ENCODE measurements at regions not wholly inside any gene's neighbourhood (a gene's known extent, or its start where the extent isn't known, plus 50 kb on each side); places are given as distances from the start of the nearest gene placed in this dataset.

GRCh38 chrX:143787341-143787740, 66.8 kb upstream of the SPANXN2 start:
- Histone ChIP-seq H2AFZ (ENCODE audit: low read length) (no peak overlapping the region), H3K14ac (ENCODE audit: insufficient read length) (no peak overlapping the region), H4K5ac (ENCODE audit: insufficient read length, low read depth, low read length) (no peak overlapping the region), H2BK12ac (ENCODE audit: low read depth, low read length) (no peak overlapping the region), H3K23me2 (ENCODE audit: low read depth, low read length) (no peaks in the 10 kb centered on the region), H3K4me2 (ENCODE audit: insufficient read depth in 1 of 2, low read depth in 2 of 2, low read length in 2 of 2) (no peak overlapping the region), H3K56ac (replicated peaks; ENCODE audit: insufficient read length, low read depth, low read length) (no peak overlapping the region), H3K27ac (ENCODE audit: low read depth, low read length) (no peak overlapping the region), H4K91ac (replicated peaks; ENCODE audit: insufficient read length, low read length) (no peak overlapping the region), H3K36me3 (ENCODE audit: control insufficient read depth in 2 of 4, insufficient read depth in 4 of 4, low read length in 3 of 4) (no peaks in the 10 kb centered on the region), H3K79me2 (ENCODE audit: control insufficient read depth in 1 of 2, insufficient read depth in 2 of 2, low read length in 2 of 2) (no peaks in the 10 kb centered on the region), H3K9ac (replicated peaks in 1 of 4; ENCODE audit: extremely low read depth in 1 of 4, low read depth in 3 of 4, low read length in 3 of 4) (no peak overlapping the region), H2BK120ac (replicated peaks; ENCODE audit: low read depth, low read length) (no peak overlapping the region), H4K20me1 (replicated peaks in 1 of 2; ENCODE audit: control insufficient read depth in 1 of 2, insufficient read depth in 2 of 2, low read length in 2 of 2) (no peaks in the 10 kb centered on the region), H3K79me1 (ENCODE audit: low read depth, low read length) (no peaks in the 10 kb centered on the region), H3K4ac (replicated peaks; ENCODE audit: insufficient read length, low read depth, low read length) (no peak overlapping the region), H3K23ac (ENCODE audit: insufficient read length) (no peak overlapping the region), H4K8ac (ENCODE audit: extremely low read depth, insufficient read depth, low read length) (no peak overlapping the region), H2BK15ac (ENCODE audit: low read length) (no peak overlapping the region), H3K4me3 (ENCODE audit: extremely low read depth in 1 of 4, insufficient read depth in 2 of 4, low read depth in 3 of 4, low read length in 4 of 4) (no peak overlapping the region), H3K18ac (ENCODE audit: extremely low read depth, low read length) (no peak overlapping the region), H3K4me1 (replicated peaks in 1 of 4; ENCODE audit: control insufficient read depth in 3 of 4, insufficient read depth in 4 of 4, low read length in 3 of 4) (no peaks in the 10 kb centered on the region), H2BK5ac (ENCODE audit: low read depth, low read length) (no peak overlapping the region), H3K27me3 (replicated peaks in 1 of 4; ENCODE audit: control insufficient read depth in 3 of 4, extremely low read depth in 1 of 4, insufficient read depth in 3 of 4, low read length in 3 of 4) (no peaks in the 10 kb centered on the region), H2BK20ac (ENCODE audit: low read length) (no peak overlapping the region), H2AK5ac (ENCODE audit: low read depth, low read length) (no peak overlapping the region), H3K9me3 (ENCODE audit: insufficient read depth in 2 of 2, low read depth in 1 of 2, low read length in 1 of 2) (no peaks in the 10 kb centered on the region)
- WGBS, 2 experiments (ENCODE audit: extremely low coverage in 1 of 2, insufficient coverage in 1 of 2, insufficient read length in 1 of 2, insufficient replicate concordance in 2 of 2, low coverage in 1 of 2, low lambda C conversion rate in 2 of 2, missing lambda C conversion rate in 1 of 2), result 68% methylated on average over 2 of the region's 2 CpGs; no CpG with 5 or more reads in 1 of the 2 experiments
- TF ChIP-seq SRF (IDR thresholded peaks at IDR 0.05; ENCODE audit: low read depth, low read length) (no peak), KDM4A (IDR thresholded peaks at IDR 0.05; ENCODE audit: low read depth, low read length, severe bottlenecking) (no peak), RXRA (IDR thresholded peaks at IDR 0.05; ENCODE audit: insufficient read depth, low read depth, low read length) (no peak), GABPA (IDR thresholded peaks at IDR 0.05; ENCODE audit: borderline replicate concordance, insufficient read depth, low read length) (no peak)
- DNase-seq (ENCODE audit: low read depth in 1 of 2, low spot score in 2 of 2) (no peak), FAIRE-seq (no peak)
- CTCF ChIA-PET (ENCODE audit: partially characterized antibody), result interaction anchor here (1.1 to 1.6 kb wide), 5 partner anchors 9 to 468 kb away, joined by 3 to 6 read pairs (median 3); no protein-coding TSS in a partner anchor
- POLR2A ChIA-PET (ENCODE audit: partially characterized antibody), result interaction anchor here (0.6 kb wide), 1 partner anchor 14 kb away, joined by 3 read pairs; no protein-coding TSS in a partner anchor
